Activated naive CD4-positive, alpha-beta T cell treated with anti-CD3 and anti-CD28 coated beads, Interleukin-2, amount 50 U/mL, for 16 hours (primary cell): ENCODE measurements at regions not wholly inside any gene's neighbourhood (a gene's known extent, or its start where the extent isn't known, plus 50 kb on each side); places are given as distances from the start of the nearest gene placed in this dataset.
"Not testable (repeated sequence)": the region's sequence is repeated elsewhere in the genome, so short reads cannot be mapped to it uniquely, and the experiment has no call there.

ENCODE experiments used
- DNase-seq: peaks from one replicate; pipeline ENCODE4 v3.0.0-alpha.2; 2020

DNA sequence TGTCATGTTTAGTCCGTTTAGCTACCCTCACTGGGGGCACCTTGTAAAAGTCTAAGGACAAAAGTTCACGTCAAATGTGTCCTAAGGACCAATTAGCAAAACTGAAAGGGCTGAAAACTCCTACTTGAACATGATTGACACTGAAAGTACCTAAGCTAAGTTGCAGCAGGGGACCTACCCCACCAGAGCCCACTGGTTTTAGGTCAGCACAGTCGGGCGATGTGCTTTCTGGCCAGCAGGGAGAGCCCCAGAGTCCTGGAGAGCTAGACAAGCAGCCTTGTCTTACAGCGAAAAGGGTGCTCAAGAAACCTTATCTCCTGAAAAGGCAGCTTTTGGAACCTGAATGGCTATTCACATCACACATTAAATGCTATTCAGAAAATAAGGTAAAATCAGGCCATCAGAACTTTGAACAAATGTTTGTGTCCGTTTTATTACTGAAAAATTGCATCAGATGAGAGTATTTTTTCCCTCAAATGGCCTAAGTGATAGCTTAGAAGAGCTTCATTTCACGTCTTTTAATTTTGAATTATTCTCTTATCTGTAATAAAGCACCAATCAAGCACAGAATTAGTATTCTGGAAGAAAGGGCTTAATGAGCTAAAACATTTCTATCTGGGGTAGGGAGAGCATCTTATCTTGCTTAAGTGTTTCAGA lies 52.2 kb upstream of the MKI67 start:
- DNase-seq = peak; percentile 44

DNA sequence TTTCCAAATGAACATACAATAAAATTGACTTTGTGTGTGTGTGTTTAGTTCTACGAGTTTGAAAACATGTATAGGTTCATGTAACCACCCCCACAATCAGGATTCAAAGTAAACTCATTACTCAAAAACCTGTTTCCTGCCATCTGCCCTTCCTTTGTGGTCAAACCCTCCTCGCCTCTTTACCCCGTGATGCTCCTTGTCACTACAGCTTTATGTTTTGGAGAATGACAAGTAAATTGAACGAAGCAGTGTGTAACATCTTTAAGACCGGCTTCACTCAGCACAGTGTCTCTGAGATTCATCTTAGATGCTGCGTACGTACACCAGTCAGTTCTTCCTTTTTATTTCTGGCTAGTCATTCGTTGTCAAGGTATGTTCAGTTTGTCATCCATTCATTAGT lies 54.6 kb upstream of the MKI67 start:
- DNase-seq = no peak

DNA sequence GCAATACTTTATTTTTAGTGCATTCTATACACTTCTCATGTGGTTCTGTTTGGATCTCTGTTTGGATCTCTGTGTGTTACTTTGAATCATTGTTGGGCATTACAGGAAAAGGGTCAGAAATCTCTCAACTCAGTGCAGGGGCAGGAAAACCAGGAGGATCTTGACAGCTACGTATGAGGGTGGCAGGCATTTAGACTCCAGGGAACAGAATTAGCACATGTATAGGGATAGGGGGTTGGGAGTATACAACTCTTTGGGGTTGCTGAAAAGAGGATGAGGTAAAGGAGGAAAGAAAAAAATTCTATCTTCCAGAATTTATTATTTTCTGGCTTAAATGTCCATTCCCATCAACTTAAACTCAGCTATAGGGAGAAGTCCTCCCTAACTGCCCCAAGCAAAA lies 59.4 kb upstream of the MKI67 start:
- DNase-seq = no peak

DNA sequence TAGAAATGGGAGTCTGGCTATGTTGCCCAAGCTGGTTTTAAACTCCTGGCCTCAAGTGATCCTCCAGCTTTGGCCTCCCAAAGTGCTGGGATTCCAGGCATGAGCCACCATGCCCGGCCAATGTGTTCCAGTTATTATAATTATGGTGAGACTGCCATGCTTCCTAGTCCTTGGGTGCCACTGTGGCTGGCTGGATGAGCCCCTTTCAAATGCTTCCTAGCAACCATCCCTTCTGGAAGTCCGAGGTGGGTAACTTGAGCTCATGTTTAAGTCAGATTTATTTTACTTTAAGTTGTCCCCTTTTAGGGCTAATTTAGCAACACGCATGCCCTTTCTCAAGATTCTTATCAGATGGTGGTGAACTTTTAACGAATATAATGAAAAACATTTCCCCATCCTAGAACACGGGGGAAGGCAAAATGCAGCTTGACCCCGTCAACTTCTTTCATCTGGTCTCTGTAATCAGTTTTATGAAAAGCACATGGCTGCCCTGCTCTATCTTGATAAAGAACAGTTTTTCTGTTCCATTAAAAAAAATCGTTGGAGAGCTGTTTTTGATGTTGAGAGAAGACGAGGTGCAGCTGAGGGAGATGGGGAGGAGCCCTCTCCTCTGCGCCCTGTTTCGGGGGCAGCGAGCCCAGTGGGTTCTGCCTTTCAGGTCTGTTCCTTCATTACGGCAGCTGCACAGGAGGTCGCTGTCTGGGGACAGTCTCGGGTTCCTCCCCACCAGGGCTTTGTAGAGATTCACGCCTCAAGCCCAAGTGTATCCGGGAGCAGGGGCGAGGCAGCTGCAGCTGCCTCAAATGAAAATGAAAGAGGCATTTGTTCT lies 61.0 kb upstream of the MKI67 start:
- no peak for DNase-seq

DNA sequence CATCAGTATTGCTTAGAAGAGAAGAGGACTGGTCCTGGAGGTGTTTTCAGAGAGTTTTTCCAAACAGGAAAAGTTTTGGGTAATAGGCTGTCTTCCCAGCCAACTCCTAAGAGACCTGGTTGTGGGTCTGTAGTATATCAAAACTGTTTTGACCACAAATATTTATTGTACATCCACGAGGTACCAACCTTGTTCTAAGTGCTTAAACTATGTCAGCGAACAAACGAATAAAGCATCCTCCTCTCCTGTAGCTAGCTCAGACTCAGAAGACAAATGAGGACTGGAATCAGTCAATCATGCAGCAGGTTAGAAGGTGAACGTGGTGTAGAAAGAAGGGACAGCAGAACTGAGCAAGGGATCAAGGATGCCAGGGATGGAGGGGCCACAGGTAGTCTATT lies 61.6 kb upstream of the MKI67 start:
- no peak for DNase-seq

DNA sequence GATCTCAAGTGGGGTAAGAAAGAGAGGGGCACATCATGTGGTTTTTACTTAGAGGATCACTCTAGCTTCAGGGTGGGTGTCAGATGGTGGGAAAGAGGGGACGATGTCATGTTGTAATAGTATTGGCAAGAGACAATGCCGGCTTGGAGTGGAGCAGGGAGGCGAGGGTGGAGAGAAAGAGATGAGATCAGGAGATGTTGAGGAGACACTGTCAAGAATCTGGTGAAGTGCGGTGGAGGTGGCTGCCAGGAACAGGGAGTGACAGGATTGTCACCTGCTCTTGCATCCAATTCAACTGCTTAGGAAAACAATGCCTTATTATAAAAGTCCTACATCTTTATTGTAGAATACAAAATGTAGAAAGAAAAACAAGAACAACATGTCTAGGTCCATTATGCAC lies 63.0 kb upstream of the MKI67 start:
- DNase-seq = no peak

DNA sequence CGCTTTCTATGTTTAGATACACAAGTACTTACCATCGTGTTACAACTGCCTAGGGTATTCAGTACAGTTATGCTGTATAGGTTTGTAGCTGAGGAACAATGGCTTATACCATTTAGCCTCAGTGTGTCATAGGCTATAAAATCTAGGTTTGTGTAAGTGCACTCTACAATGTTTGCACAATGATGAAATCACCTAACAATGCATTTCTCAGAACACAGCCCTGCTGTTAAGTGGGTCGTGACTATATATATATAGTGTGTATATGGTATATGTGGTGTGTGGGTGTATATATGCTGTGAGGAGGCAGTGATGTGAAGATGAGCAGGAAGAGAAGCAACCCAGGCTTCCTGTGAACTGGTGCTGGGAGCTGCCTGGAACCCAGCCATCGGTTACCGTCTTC lies 65.6 kb upstream of the MKI67 start:
- no peak for DNase-seq

DNA sequence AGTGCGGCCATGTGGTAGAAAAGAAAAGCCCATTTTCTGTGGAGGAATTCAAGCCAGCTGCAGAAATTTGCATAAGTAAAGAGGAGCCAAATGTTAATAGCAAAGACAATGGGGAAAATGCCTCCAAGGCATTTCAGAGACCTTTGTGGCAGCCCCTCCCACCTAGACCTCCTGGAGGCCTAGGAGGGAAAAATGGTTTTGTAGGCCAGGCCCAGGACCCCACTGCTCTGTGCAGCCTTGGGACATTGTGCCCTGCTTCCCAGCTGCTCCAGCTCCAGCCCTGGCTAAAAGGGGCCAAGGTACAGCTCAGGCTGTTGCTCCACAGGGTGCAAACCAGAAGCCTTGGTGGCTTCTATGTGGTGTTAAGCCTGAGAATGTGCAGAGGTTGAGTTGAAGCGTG lies 75.6 kb upstream of the MKI67 start:
- not testable (repeated sequence) for DNase-seq

DNA sequence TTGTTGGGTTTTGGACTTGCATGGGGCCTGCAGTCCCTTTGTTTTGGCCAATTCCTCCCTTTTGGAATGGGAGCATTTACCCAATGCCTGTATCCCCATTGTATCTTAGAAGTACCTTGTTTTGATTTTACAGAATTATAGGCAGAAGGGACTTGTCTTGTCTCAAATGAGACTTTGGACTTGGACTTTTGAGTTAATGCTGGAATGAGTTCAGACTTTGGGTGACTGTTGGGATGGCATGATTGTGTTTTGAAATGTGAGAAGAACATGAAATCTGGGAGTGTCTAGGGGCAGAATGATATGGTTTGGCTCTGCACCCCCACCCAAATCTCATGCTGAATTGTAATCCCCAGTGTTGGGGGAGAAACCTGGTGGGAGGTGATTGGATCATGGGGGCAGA lies 76.8 kb upstream of the MKI67 start:
- DNase-seq = no peak

DNA sequence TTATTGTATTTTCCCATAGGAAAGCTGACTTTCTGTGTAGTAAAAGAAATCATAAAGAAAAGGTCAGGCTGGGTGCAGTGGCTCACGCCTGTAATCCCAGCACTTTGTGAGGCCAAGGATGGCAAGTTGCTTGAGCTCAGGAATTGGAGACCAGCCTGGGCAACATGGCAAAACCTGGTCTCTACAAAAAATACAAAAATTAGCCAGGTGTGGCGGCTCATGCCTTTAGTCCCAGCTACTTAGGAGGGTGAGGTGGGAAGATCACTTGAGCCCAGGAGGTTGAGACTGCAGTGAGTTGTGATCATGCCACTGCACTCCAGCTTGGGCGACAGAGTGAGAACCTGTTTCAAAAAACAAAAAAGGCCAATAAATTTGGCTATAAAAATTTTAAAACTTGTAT lies 79.4 kb upstream of the MKI67 start:
- DNase-seq = not testable (repeated sequence)

DNA sequence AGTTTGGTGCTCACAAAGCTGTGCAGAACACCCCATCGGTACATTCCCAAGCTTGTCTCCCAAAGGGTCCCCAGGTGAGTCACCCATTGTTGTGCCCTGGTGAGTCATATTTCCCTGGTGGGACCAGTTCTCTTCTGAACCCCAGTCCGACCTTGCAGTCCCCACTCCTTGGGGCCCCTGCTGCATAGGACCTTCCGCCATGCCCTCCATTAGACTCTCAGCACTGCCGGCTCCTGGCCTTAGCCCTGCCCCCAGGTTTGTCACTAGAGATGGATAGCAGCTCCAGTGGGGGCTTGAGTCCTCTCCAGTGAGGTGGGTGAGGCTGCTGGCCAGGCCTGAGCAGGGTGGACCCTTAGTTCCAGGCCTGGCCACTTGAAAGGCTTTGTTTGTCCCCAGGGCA lies 80.5 kb upstream of the MKI67 start:
- DNase-seq = no peak

DNA sequence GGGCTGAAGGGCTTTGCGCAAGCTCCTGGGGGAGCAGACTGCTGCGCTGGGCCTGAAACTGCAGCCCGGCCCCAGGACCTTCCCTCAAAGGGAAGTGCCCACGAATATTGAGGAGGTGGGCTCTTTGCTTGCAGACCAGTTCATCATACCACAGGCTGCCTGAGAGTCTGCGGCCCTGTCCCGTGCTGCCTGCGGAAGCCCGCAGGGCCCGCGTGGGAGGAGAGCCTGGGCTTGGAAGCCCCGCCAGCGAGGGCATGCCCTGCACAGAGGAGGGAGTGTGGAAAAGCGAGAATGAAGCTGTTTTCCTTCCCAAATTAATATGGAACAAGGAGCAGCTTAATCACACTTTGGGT lies 83.6 kb upstream of the MKI67 start:
- DNase-seq = no peak

DNA sequence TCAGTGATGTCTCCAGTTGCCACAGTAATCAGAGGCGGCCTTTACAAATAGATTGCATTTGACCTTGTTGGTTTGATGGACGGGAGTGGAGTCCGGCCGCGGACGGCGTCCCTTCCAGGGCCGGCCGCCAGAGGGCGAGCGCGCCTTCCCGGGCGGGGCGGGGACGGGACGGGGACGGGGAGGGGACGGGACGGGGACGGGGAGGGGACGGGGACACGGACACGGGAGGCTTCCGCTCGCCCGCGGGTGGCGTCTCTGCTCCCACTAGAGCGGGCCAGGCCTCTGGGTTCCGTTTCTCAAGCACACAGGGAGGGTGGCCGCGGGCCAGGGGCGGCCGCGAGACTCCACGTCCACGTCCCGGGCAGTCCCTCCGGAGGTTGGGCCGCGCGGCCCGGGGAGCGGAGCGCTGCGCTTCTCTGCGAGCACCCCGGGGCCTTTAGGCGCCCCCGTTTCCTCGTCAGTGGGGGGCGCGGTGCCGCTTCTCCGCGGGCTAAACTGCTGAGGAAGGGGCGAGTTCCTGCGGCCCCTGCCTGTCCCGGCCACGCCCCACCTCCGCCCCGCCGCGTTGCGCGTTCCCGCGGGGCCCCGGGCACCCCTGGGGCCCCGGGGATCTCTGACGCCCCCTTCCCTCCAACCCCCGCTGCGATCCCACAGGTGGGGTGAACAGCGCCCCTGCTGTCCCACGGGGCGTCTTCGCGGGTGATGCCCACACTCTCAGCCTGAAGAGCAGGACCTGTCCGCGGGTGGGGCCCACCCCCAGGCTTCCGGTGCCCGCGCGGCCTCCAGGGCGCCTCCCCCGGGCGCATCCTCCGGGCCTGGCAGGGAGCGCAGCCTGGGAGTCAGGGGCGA lies 84.2 kb upstream of the MKI67 start:
- peak; percentile 71 for DNase-seq

DNA sequence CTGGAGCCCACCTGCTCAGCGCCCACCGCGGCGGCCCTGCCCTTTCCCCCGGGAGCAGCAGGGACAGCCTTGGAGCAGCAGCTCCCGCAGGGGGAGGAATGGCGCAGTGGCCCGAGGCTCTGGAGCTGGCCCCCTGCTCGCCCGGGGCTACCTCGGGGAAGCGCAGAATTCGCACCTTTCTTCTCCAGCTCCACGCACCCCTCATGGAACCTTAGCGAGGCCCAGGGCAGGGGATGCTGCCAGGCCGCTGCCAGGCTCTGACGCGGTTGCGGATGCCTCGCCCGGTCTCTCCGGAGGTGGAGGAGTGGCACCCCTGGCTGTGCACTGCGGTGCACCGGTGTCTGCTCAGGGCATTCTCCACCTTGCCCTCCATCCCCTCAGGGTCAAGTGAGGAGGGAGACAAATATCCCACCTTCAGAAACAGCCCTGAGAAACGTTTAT lies 84.9 kb upstream of the MKI67 start:
- no peak for DNase-seq

DNA sequence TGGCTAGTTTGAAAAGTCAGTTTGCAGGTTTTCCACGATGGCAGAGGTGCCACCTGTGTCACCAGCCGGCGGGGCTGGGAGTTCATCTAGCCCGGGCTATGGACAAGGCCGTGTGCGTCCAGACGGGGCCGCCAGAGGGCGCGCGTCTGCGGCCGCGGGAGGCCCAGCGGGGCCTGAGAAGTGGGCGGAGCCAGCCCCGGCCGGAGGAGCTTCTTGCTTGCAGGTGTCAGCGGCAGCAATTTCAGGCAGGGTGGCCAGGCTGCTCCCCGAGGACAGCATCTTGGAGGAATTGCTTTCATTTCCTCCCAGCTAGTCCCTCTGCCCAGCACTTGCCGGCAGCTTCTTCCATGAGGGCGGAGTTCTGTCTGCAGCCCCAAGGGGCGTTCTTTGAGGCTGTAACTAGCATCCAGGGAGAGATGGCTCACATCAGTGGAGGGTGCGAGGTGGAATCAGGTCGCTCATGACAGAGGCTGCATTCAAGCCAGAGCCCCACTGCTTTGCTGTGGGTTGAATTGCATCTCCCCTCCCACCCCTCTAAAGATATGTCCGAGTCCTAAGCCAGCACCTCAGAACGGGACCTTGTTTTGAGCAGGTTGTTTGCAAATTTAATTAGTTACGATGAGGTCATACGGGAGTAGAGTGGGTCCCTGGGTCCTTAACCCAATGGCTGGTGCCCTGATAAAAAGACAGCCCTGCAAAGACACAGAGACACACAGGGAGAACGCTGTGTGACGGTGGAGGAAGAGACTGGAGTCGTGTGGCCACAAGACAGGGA lies 85.9 kb upstream of the MKI67 start:
- DNase-seq = peak; percentile 85

DNA sequence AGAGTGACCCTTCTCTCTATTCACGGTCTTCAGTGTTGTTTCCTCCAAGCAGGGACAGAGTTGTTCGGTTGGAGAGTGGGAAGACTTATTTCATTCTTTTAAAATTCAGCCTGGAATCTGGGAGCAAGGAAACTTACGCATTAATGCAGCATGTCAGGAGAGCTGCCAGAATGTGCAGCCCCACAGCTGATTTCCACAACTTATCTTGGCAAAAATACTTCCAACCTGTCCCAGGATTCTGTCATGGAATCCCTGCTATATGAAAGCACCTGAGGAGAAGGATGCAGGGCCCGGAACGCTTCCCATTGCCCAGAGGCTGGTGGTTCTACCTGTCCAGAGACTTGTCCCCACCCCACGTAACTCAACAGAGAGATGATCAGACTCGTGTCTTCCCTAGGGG lies 86.9 kb upstream of the MKI67 start:
- DNase-seq = no peak

DNA sequence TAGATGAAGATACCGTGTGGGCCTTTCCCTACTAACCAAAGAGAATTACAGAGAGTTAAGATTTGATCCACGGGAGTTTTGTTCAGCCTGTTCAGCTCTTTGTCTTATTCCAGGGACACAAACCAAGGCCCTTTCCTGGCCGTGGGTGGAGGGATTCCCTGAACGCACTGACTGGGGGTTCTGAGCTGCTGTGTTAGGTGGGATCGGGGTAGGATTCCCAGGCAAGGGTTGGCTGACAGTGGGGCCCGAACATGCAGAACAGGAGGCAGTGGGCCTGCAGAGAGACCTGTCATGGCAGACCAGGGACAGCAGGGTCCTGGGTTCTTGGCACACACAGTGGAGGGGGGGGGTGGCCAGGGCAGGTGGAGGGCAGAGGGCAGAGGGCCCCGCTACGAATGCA lies 89.5 kb upstream of the MKI67 start:
- no peak for DNase-seq

DNA sequence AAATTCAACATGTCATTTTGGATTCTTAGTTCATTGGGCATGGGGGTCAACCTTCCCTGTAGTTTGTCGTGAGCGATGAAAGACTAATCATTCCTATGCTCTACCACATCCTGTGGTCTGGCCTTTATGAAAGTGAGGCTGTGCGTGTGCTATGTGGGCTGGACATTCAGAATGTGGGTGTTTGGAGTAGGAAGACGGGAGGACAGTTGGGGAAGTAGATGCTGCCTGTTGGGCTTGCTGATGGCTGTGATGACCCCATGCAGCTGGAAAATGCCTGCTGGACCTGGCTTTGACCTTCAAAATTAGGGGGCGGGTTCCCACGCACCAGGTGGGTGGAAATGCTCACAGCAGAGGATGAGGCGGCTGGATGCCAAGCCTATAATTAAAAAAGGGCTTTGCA lies 90.9 kb upstream of the MKI67 start:
- no peak for DNase-seq

DNA sequence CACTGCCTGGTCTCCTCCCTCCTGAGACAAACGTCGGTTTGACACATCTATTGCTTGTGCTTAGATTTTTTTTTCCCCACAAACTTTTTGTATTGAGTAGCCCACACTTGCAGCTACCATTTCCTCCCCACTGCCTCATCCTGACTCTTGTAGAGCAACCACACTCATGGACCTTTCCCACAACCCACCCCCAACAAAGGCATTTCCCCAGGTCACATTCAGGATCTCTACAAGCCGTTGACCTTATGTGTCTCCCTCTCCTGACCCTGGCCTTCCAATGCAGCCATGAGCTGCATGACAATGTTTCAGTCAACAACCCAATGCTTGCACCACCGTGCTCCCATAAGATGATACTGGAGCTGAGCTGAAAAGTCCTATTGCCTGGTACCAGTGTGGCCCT lies 91.9 kb upstream of the MKI67 start:
- no peak for DNase-seq

DNA sequence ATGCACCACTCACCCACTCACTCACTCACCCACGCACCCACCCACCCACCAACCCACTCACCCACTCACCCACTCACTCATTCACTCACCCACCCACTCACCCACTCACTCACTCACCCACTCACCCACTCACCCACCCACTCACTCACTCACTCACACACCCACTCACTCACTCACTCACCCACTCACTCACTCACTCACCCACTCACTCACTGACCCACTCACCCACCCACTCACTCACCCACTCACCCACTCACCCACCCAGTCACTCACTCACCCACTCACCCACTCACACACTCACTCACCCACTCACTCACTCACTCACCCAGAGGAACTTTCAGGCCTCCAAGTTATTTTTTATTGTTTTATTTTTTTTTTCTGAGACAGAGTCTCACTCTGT lies 93.1 kb upstream of the MKI67 start:
- no peak for DNase-seq

DNA sequence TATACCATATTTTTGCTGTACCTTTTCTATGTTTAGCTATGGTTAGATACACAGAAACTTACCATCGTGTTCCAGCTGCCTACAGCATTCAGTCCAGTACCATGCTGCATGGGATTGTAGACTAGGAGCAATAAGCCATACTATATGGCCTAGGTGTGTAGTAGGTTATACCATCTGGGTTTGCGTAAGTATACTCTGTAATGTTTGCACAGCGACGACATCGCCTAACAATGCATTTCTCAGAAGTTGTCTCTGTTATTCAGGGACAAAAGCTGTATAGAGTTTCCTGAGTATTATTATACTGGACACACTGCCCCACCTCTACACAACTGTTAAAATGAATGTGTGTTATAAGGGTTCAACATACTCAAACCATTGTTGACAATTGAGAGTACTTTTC lies 93.8 kb upstream of the MKI67 start:
- no peak for DNase-seq

DNA sequence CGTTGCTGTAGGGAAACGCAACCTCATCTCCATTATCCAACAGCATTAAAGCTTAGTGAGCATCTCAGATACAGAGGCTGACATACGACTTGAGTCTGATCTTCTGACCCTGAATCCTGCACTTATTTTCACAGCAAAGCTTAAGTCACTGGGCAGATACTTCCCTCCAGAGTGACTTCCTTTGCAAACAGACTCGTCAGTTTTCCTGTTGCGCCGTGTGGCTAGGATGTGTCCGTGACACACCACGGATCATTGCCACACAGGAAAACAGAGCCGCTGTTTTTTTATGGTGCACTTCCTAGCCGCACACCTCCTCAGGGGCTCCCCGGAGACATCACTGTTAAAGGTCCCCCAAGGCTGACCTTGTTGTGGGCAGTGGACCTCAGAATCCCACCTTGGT lies 94.9 kb upstream of the MKI67 start:
- no peak for DNase-seq

DNA sequence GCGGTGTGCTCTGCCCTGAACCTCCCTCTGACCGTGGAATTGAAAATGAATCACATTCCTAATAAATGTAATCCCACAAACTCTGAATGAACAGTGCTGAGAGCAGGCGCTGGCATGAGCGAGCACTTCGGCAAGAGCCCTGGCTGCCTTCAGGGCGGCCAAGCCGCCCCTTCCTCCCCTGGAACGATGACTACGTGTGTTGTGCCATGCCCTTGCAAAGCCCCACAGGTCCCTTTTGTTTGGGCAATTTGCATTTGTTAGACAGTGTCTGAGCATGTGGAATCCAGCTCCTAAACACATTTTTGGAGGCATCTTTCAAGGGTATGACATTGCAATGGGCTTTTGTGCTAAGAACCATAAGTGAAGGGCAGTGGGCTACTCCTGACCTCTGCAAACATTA lies 95.6 kb upstream of the MKI67 start:
- no peak for DNase-seq
